GM18502 (cell line): ENCODE measurements at regions not wholly inside any gene's neighbourhood (a gene's known extent, or its start where the extent isn't known, plus 50 kb on each side); places are given as distances from the start of the nearest gene placed in this dataset.
A peak's percentile ranks its signal among the peaks of the same experiment; 100 is the strongest.

Experiments
- ATAC-seq: cut with Tn5 transposase; IDR thresholded peaks from one replicate; pipeline ENCODE4 v1.9.1; 2021; ENCODE audit warnings: mild to moderate bottlenecking; ENCODE audit not compliant: unreplicated experiment, poor library complexity

GRCh38 chr11:80194016-80194415, 753.2 kb upstream of the TENM4 start:
- ATAC-seq = no peak

DNA sequence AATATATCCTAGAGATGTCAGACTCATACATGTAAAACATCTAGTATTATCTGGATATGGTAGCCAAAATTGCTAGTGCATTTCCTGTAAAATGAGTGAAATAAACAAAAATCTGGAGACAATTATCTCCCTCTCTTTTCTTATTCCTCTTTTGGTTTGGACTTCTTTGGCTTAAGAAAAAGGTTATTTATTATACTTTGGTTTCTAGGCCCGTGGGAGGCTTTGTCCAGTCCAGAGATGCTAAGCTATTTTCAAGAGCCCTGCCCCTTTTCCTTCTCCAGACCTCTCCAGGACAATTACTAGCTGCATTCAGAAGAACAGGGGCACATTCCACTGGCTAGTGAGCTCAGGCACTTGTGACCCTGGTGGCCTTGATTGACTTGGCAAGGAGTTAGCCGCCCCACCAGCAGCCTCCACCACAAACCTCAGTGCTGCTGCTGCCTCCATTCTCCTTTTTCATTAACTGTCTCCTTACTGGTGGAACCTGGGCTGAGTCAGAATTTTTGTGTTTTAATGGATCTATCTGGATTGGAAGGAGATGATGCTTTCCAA, 747.3 kb upstream of the TENM4 start:
- ATAC-seq = no peak

DNA sequence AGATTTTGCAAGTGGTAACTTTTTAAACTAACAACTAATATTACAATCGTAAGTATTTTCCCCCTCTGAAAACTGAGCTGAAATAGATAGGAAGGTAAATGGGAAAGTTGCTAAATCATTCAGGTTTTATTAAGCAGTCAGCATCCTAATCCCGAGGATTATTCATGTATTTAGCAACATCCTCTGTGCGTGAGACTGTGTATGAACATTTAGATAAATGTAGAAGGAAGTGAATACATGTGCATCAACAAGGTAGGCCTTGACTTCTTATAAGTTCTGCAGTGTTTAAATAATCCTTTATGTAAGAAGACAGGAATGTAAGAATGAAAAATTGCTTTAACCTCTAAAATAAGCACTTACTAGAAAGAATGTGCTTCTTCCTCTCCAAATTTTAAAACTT, 745.9 kb upstream of the TENM4 start:
- no peak for ATAC-seq

DNA sequence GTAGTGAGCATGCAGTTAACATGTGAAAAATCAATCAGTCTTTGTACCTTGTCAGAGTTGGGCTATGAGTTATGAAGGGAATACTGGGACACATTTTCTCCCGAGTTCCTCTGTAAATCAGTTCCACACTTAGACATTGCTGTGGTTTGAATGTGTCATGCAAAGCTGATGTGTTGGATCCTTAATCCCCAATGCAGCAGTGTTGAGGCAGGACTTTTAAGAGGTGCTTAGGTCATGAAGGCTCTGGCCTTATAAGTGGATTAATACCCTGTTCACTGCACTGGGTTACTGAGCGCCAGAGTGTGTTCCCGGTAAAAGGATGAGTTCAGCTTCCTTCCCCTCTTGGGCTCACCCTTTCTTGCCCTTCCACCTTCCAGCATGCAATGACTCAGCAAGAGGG, 742.1 kb upstream of the TENM4 start:
- no peak for ATAC-seq

DNA sequence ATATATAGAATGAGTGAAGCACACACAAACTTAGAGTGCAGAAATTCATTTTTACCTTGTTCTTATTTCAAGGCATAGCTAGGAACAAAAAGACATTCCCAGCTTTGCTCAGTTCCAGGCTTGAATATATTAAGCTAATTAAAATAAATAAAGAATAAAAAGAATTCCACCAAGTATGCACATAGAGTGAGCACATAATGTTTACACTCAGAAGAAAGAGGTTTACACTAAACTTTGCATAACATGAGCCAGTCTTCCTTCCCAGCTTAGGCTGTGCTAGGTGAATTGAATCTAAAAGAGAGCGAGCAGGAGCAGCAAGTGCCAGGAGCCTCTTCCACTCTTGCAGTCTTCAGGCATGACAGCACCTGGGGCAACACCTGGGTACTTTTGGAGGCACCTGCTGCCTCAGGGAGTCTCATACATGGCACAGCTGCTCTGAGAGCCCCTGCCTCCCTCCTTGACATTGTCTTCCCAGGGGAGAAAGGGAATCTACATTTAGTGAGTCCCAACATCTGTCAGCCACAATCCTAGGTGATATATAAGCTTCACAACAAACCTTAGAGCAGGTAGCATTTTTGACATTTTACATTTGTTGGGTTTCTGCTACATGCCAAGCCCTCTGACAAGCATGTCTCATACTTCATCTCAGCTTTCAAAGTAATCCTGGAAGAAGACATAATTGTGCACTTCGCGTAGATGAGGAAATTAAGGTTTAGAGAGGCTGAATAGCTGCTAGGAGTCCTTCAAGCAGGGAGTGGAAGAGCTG, 732.7 kb upstream of the TENM4 start:
- no peak for ATAC-seq

DNA sequence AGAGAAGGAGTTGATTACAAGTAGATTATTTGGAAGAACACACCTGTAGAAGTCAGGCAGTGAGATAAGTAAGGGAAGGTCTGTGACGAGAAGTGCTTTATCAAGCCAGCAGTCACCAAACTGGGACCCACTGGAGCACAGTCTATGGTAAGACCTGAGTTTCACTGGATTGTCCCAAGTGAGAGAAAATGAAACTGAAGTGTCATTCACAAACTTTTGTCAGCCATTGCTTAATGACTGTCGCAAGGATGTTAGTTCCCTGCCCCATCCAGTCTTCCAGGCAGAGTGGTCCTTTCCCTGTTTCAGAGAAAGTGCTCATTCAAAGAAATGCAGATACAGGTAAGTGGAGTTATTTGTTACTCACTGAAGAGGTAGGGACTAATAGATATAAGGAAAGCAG, 728.0 kb upstream of the TENM4 start:
- no peak for ATAC-seq

- ATAC-seq = no peak
Observed at GRCh38 chr11:80167766-80168165, 726.9 kb upstream of the TENM4 start.

- no peak for ATAC-seq
Observed at GRCh38 chr11:80165744-80166143, 724.9 kb upstream of the TENM4 start.

DNA sequence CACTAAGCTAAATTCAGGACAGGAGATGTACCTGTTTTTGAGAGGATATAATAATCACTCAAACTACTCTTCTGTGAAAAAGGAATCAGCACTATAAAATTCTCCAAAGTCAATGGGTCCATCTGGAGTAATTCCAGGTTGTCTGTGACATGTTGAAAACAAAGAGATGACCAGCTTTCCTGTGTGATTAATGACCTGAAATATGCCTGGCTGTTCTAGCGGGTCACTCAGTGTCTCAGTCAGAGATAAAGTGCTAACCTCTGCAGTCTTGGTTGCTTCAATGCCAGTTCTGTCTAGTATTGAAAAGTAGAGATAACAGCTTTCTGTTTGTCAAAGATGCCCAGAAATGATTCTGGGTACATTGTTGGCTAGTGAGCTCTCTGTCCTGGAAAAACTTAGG, 722.6 kb upstream of the TENM4 start:
- ATAC-seq = no peak

GRCh38 chr11:80163011-80163410, 722.2 kb upstream of the TENM4 start:
- ATAC-seq = no peak

GRCh38 chr11:80162387-80162786, 721.6 kb upstream of the TENM4 start:
- ATAC-seq = no peak

DNA sequence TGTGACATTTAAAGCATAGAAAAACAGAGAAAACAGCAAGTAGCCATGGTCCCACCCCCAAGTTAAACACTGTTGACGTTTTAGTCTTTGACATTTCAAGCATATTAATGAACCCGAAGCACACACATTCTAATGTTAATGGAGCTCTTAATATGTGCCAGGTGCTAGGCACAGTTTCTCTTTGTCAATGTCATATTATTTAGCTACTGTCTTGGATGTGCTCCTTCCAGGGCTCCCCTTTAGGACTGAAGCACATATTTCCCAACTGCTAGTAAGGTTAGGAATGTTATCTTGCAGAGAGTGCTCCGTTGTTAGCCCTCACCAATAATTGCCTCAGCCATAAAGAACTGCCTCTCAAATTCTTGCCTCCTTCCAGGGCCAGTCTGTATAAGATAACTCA, 716.6 kb upstream of the TENM4 start:
- no peak for ATAC-seq

GRCh38 chr11:80156062-80156461, 715.2 kb upstream of the TENM4 start:
- no peak for ATAC-seq

DNA sequence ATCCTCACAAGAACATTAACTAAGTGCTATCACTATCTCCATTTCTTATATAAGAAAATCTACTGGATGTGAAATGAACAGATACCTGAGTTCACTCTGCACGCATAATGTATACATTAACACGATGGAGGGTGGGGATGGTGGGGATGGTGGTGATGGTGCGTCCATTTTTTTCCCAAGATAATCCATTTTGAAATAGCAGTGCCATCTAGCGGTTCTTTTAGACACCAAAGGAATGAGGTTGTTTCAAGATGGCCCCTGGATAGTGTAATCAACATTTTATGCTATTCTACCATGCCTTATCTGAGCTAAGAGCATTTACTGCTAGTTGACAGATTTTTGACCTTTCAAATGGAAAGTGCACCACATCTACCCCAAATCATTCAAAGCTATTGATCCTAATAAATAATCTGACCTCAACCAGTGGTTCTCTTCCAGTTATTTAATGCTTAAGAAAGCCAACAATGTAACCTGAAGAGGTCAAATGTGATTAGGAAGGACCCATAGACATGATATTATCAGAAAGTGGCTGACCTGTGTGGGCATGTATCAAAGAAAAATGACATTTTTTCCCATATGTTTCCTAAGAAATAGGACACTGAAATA, 714.7 kb upstream of the TENM4 start:
- peak; percentile 61 for ATAC-seq

- no peak for ATAC-seq
Observed at GRCh38 chr11:80146232-80146631, 705.4 kb upstream of the TENM4 start.

- no peak for ATAC-seq
Observed at GRCh38 chr11:80144897-80145594, 704.2 kb upstream of the TENM4 start.

- no peak for ATAC-seq
Observed at GRCh38 chr11:80136991-80137390, 696.2 kb upstream of the TENM4 start.

- ATAC-seq = no peak
Observed at GRCh38 chr11:80129396-80129795, 688.6 kb upstream of the TENM4 start.

DNA sequence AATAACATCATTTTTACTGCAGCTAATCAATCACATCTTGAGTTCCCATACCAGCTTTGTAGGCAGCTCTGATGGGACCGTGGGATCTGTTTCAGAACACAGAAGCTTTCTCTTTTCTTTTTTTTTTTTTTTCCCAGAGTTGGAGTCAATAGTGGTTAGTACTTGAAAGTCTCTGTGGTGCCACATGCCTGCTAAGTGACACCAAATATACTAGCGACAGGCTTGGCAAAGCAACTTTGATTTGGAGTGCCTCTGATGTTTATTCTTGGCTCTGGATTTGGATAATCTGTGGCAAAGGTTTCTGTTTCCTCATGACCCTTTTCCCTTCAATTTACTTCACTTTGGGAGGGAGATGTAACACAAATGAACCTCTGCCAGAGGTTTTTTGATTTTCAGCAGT, 681.4 kb upstream of the TENM4 start:
- no peak for ATAC-seq

GRCh38 chr11:80118073-80118472, 677.2 kb upstream of the TENM4 start:
- ATAC-seq = no peak

DNA sequence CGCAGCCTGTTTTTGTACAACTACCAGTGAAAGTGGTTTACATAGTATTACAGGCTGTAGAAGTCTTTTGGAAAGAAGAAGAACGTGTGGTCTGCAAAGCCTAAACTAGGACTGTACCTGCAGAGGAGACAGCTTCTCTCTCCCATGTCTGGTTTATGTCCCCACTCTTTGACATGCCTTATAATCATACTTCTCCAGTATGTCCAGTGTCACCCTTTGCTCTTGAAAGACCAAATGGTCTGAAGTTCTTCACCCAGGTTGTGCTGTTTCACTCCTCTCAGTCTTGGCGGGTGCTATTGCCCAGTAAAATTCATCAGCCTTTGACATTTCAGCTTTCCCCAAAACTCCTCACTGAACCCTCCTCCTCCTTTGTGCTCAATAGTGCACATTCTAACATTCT, 676.0 kb upstream of the TENM4 start:
- no peak for ATAC-seq
